Right ventricle myocardium inferior (tissue), 1 donor: ENCODE measurements at regions not wholly inside any gene's neighbourhood (a gene's known extent, or its start where the extent isn't known, plus 50 kb on each side); places are given as distances from the start of the nearest gene placed in this dataset.
"Not testable (repeated sequence)": the region's sequence is repeated elsewhere in the genome, so short reads cannot be mapped to it uniquely, and the experiment has no call there.

Source experiments
- ATAC-seq: fragments of 200-7000 bp; cut with Tn5 transposase; one replicate; pipeline ENCODE4 v1.9.1; 2020; ENCODE audit warnings: mild to moderate bottlenecking, moderate library complexity
- DNase-seq: peaks from one replicate; pipeline ENCODE4 v3.0.0; 2021; ENCODE audit errors: missing footprints
- intact Hi-C: fragments of 100-400 bp; cut with DNase I; formaldehyde crosslinking; loops from one replicate; pipeline ENCODE4 v1.11.0; 2022
- donor health status: DM: no; HTN: yes; CAD: no; lungs with severe emphysema.

DNA sequence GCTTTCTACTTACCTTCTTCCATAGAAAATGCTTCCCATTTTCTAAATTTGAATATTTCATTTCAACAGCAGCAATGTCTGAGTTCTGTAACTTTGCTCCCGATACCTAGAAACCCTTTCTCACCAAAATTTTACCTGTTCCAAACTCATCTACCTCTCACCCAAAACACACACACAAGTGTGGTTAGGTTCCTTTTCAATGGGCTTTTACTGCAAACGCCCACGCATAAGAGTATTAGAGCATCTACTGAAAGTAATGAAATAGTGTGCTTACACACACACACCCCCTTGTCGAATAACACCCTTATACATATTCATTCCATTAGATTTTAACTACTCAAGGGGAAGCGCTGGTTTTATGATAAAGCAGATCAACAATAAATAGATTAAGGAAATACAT lies 610.3 kb upstream of the AADAT start:
- ATAC-seq: no peak
- intact Hi-C loops: no loop called here

DNA sequence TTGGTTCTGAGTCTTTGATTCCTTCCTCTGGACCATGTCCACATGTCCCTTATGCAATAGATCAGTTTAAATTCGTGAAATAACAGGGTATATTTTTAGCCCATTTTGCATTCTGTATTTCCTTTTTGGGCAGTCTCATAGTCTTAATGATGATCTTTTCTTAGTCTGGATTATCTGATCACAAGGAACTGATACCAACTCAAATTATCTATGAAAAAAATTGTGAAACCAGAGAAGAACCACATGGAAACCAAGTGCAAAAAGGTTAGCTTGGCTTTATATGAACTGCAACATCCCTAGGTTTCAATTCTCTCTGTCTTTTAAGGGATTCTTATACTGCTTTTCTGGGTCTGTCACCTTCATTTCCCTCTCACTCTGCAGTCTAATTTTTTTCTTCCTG lies 608.6 kb upstream of the AADAT start:
- ATAC-seq: no peak
- intact Hi-C loops: no loop called here
- no peak for DNase-seq

More for the DNA sequence above, 610.3 kb upstream of the AADAT start:
- no peak for DNase-seq

DNA sequence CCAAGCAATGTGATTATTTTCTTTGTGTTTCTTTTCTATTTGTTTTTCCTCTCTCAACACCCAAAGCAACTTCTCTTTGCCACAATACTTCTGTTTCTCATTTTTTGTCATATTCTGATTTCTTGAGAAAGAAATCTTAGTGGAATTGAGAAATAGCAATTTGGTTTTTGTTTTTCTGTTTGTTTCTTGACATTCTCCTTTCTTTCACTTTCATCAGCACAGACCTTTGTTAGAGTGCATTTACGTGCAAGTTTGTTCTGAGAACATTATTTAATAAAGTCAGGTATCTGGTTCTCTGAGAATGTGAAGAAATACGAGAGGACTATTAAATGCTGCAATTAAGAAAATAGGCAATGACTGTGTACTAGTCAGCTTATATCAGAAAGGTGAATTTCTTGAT lies 608.1 kb upstream of the AADAT start:
- DNase-seq (no peak), ATAC-seq (no peak)
- intact Hi-C loops: no loop called here

DNA sequence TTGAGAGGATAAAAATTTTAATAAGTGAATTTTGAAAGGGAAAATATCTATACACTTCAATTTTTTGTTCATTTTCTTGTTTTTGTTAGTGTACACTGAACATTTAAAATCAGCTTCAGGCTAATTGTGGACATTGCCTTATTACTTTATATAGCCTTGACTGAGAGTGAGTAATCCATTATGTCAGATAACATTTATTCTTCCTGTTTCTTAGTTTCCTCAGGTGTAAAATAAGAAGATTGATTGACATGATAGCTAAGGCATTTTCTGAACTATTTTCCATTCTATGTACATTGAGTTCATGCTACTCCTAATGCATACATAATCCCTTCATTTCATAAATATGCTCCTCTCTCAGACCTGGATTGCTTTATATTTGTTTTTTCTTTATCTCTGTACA lies 607.3 kb upstream of the AADAT start:
- ATAC-seq (no peak), DNase-seq (no peak)
- intact Hi-C loops: no loop called here

DNA sequence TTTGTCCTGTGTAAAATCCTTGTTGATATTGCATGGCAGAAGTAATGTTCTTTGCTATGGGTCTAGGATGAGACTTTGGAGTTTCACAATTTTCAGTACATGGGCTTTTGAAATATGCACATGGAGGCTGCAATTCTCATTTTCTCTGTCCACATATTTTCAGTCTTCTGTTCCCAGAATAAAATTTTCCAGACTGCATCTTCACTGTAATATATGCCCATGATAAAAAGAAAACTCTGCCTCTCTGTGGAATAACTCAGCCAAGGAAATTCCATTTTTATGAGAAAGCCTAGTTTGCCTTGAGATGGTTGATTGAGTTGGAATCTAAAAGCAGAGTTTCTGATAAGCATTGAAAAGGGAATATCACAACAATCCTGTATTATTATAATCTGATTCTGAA lies 601.4 kb upstream of the AADAT start:
- DNase-seq (no peak), ATAC-seq (no peak)
- intact Hi-C loops: no loop called here

DNA sequence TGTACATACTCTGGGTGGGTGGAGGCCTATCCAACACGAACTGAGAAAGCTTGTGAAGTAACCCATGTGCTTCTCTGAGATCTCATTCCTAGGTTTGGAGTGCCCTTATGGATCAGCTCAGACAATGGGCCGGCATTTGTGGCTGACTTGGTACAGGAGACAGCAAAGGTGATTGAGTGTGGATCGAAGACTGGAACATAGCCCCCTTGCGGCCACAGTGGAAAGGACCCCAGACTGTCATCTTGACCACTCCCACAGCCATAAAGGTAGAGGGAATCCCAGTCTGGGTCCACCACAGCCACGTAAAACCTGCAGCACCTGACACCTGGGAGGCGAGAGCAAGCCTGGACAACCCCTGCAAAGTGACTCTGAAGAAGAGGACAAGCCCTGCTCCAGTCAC lies 598.0 kb upstream of the AADAT start:
- intact Hi-C loops: no loop called here
- ATAC-seq (no peak), DNase-seq (no peak)

DNA sequence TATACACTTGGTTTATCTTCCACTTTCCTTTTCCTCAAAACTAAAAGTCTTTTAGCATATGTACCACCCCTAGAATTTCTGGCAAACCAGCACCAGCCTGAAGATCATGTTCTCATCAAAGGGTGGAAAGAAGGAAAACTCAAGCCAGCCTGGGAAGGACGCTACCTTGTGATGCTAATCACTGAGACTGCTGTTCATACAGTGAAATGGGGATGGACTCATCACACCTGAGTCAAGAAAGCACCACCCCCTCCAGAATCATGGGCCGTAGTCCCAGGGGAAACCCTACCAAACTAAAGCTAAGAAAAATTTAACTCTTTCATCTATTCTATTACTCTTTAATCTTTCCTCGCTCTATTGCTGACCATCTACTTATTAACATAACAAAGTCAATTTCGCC lies 595.9 kb upstream of the AADAT start:
- intact Hi-C loops, ATAC-seq, DNase-seq: not testable (repeated sequence)

DNA sequence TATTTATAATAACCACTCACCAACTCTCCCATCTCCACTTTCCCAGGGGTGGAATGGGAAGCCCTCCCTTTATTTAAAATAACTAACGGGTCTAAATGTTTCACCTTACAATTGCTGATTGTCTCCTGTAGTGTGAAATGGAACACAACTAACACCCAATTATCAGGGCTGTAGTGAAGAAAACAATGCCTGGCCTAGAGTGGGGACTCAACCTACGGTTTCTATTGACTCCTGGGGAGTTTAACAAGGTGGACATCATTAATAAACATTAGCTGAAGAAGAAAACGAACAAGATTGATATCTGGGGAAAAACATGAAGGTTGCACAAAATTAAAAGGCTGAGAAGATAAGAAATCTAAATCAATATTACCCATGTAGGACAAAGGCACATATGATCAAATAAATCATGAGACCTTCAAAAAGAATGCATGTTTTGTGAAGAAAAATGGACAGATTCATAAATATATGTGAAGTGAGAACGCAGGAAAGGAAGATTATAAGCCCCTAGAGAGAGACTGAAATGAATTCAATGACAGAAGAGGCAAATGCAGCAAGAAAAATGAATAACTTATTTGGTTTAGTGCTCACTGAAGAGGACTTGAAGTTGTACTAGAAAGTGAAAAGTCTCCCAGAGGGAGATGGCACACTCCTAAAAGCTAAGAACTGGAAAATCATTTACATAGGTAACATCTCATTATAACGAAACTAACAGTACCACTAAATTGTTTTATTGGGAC lies 593.0 kb upstream of the AADAT start:
- DNase-seq: no peak
- no peak for ATAC-seq
- intact Hi-C loops: no loop called here

DNA sequence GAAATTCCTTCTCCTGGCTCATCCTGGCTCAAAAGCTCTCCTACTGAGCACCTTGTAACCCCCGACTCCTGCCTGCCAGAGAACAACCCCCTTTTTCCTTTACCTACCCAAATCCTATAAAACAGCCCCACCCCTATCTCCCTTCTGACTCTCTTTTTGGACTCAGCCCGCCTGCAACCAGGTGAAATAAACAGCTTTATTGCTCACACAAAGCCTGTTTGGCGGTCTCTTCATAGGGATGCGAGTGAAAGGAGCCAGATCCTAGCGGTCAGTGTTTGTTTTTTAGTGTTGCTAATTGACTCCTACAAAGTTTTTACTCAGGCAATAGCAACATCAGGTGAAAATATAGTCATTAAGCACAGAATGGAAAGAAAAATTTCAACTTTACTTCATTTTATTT lies 592.3 kb upstream of the AADAT start:
- intact Hi-C loops, ATAC-seq, DNase-seq: not testable (repeated sequence)

DNA sequence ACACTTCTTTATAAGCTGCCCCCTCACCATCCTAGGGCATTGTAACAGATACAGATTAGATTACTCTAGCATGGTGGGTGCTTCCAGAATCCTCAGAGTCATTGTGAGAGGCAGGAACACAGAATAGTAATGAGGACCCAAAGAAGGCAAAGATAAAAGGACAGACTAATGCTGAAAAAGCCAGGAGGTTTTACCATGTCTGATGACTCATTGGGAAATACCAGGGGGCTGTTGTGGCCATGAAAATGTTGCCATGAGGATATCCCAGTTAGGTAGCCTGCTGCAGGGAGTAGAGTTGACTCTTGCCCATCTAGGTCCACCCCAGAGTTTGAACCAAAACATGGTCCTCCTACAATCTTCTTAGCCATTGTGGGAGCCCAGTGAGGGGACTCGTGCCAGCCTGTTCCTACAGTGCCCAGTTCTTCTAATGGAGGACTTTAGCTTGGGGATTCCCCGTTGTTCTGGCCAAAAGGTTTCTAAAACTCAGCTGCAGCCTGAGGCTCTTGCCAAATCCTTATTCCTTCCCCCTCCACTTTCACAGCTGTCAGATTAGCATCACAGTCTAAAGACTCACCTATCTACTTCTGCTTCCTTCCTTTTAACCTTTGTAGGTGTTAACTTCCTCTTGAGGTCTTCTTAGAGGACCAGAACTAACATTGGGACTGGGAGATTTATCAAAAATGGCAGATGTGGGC lies 586.0 kb upstream of the AADAT start:
- intact Hi-C loops: no loop called here
- no peak for DNase-seq
- ATAC-seq: no peak

DNA sequence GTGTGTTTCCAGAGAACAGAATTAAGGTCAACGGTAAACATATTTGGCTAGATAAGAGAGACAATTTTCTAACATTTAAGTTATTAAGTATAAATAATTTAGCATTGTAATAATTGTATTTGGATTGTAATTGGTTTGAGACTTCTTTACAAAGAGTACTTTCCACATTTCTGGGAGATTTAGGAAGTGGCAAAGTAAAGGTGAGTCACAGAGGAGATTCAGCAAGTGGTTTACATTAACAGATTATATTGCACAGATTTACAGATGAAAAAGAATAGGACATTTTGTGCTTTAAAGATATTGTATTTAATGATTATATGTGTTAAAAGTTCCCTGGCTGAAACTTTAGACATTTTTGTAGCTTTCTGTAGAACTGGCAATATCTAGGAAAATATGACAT lies 584.4 kb upstream of the AADAT start:
- no peak for DNase-seq
- no peak for ATAC-seq
- intact Hi-C loops: no loop called here

DNA sequence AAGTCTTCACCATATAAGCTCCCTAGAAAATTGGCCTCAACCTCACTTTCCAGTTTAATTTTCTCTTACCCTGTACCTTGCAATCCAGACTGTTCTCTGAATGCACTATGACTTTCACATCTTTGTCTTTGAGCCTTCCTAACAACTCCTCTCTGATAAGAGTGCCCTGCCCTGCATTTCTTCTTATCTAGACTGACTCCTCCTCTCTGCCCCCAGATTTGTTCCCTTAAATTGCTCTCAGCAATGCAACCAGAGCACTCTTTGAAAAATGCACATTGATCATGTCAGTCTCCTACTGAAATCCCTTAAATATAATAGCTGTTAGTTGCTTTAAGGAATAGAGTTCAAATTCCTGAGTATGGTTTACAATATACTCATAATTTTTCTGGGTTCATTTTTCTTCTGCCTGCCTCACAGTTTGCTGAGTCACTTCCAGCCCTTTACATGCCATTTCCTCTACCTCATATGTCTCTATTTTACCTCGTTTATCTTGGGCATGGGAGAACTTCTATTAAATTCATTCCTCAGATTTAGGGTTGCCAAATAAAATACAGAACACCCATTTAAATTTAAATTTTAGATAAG lies 582.7 kb upstream of the AADAT start:
- DNase-seq (no peak), ATAC-seq (no peak)
- intact Hi-C loops: no loop called here

DNA sequence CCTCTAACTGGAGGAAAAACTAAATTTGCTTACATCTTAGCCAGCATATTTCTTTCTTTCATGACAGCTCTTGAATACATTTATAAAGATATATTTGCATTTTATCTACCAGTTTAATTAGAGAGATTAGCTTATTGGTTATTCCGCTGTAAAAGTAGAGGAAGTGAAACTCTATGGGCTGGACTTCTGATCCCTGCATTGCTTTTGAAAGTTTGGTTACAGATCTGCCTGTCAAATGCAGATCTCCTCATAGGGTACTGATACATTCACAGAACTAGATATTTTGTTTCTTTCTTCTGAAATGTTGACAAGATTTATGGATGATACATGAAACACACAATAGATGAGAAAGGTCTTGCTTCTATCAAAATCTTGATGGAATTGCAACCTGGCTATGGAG lies 581.4 kb upstream of the AADAT start:
- intact Hi-C loops: no loop called here
- DNase-seq: no peak
- no peak for ATAC-seq

DNA sequence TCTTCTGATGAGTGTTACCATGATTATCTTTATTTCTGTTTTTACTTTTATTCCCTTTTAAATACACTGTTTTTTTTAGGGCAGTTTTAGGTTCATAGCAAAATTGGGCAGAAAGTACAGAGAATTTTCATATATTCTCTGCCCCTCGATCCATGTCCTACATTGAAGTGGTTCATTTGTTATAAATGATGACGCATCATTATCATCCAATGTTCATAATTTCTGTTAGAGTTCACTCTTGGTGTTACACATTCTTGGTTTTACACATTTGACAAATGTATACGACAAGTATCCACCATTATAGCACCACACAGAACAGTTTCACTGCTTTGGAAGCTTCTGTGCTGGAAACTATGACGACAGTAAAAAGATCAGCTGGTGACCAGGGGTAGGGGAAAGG lies 578.1 kb upstream of the AADAT start:
- no peak for ATAC-seq
- intact Hi-C loops: no loop called here
- no peak for DNase-seq

DNA sequence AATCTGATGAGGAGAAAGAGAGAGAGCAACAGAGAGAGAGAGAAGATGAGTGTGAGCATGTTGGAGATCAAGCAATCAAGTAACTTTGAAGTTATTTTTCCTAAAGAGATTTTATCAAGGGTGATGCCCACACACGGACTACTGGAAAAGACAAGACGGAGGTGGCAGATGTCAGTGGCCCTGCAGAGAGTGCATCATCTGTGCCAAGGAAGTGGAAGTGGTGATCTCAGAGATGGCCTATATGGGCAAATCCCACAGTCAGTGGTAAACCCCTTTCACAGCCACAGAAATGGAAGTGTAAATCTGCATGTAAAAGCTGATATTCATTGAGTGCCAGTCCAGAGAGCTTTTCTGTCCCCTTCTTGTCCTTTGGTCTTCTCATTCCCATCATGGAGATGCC lies 577.2 kb upstream of the AADAT start:
- DNase-seq (no peak), ATAC-seq (no peak)
- intact Hi-C loops: no loop called here

DNA sequence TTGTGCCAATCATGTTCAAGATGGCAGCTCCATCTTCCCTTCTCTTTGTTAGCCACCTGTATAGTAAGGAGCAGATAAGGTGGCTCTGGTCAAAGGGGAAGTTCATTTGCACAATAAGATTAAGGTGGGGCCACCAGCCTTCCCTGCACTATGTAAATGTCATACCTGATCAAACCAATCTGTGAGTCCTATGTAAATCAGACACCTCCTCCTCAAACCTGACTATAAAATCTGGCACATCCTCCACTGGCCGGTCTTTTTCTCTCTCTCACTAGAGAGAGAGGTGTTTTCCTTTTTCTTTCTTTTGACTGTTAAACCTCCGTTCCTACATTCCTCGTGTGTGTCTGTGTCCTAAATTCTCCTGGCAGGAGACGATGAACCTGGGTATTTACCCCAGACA lies 572.5 kb upstream of the AADAT start:
- intact Hi-C loops: no loop called here

DNA sequence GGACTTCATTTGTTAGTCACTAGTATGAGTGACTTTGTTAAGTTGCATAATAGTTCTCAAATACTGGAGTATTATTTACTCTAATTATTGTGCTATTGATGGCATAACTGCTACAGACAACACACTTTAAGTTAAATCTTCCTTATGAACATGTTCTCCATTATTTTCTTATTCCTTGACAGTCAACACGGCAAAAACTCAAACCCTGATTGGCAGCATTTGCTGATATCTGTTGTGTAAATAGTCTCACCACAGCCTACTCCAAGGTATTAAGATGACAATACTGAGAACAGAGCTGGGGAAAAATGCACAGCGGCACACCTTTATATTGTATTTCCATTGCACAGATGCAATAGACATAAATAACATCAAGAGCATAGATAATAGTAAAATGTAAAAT lies 568.0 kb upstream of the AADAT start:
- DNase-seq (no peak), ATAC-seq (no peak)
- intact Hi-C loops: no loop called here

More for the DNA sequence above, 572.5 kb upstream of the AADAT start:
- ATAC-seq (no peak), DNase-seq (no peak)

DNA sequence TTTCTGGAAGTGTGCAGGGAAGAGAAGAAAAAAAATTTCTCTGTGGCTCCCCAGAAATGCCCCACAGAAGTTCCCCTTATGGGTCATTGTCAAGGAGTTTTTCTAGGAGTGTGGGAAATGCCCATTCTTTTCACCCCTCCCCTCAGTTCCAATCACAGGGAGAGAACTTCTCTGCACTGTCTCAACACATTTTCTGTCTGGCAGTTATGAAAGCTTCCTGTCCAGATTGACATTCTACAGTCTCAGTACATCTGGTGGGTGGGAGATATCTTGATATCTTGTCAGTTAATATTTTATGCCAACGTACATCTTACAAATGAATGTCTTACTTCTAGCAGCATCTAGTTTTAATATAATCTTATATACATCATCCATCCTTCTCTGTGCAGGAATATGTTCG lies 566.8 kb upstream of the AADAT start:
- DNase-seq (no peak), ATAC-seq (no peak)
- intact Hi-C loops: no loop called here

DNA sequence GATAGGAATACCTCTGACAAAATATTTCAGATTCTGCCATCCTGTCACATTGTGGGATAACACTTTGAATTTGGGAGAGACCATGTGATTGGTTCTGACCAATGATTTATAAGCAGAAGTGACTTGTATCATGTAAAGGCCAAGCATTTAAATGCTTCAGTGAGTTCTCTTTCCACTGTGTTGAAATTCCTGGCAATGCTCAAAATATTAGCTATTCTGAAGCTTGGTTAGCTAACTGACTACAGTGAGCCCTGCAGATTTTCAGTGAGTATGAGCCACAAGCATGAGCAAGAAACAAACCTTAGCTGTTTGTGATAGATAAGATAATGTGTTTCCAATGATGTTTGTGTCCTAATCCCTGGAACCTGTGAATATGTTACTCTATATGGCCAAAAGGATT lies 562.8 kb upstream of the AADAT start:
- no peak for DNase-seq
- no peak for ATAC-seq
- intact Hi-C loops: no loop called here

DNA sequence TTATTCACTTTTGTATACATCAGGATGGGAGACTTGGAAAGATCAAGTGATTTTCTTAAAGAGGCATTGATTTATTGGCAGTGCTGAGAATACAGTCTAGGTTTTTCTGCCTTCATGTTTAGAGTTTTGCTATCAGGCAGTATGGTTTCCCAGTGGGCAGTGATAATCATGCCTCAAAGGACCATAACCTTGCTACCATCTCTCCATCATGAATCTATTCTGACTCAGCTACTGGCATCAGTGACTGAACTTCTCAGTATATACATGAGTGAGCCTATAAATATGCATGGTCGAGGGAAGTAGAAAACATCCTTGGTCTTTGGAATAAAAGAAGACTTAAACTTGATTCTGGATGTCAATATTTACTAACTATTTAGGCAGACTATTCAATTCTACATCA lies 562.0 kb upstream of the AADAT start:
- DNase-seq: no peak
- intact Hi-C loops: no loop called here
- no peak for ATAC-seq
